ENCODE measurements at regions not wholly inside any gene's neighbourhood (a gene's known extent, or its start where the extent isn't known, plus 50 kb on each side); places are given as distances from the start of the nearest gene placed in this dataset.

DNA sequence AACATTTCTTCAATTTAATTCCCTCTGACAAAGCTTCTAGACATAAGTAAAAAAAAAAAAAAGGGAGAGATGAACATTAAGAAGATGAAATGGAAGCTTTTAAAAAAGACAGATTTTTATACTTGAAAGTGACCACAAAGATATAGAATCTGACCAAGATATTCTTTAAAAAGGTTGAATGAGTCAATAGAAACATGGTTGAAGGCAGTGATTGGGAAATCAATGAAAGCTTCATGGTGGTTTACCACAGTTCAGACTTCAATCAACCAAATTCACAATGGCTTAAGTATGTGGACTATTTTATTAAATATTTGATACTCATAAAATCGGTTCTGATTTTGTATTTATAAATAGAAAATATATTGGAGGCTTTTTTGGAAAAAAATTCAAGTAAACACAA is 248.4 kb upstream of the HSF2 start:
- Histone ChIP-seq H3K27me3 (no peaks in the 10 kb centered on the region), H3K4me3 (no peak overlapping the region), H3K4me1 (peaks cover 0 to 34% (median 10%) of the 10 kb centered on the region in 12 donors), H3K36me3 (no peaks in the 10 kb centered on the region), H3K9me3 (no peaks in the 10 kb centered on the region), H3K27ac (peak overlapping the region in 1 of 12 donors; percentile 61)
- ATAC-seq (no peak), DNase-seq (no peak)
- TF ChIP-seq POLR2A (IDR thresholded peaks at IDR 0.05), result no peak
- TF ChIP-seq, protein P1, sequence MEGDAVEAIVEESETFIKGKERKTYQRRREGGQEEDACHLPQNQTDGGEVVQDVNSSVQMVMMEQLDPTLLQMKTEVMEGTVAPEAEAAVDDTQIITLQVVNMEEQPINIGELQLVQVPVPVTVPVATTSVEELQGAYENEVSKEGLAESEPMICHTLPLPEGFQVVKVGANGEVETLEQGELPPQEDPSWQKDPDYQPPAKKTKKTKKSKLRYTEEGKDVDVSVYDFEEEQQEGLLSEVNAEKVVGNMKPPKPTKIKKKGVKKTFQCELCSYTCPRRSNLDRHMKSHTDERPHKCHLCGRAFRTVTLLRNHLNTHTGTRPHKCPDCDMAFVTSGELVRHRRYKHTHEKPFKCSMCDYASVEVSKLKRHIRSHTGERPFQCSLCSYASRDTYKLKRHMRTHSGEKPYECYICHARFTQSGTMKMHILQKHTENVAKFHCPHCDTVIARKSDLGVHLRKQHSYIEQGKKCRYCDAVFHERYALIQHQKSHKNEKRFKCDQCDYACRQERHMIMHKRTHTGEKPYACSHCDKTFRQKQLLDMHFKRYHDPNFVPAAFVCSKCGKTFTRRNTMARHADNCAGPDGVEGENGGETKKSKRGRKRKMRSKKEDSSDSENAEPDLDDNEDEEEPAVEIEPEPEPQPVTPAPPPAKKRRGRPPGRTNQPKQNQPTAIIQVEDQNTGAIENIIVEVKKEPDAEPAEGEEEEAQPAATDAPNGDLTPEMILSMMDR (IDR thresholded peaks at IDR 0.05), result no peak
- WGBS, 4 donors, result 61 to 76% (median 68%) methylated on average over 1 of the region's 1 CpG
- intact Hi-C loops (cut with DNase I), result no loop called here

DNA sequence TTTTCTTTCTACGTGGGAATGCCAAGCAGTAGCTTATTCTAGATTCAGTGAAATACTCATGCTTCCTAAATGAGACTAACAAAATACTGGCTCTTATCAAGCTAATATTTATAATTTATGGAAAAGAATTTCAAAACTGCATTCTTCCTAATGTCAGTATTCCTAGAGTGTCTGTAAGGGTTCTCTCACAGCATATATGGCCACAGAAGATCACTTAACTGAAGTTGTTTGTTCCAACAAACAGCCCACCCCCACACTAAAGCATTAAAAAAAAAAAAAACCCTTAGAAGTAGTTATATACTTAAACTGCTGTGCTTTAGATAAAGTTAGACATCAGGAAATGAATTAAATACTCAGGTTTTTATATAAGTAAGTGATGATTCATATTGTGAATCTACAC is 247.7 kb upstream of the HSF2 start:
- H3K27me3 ChIP-seq, result no peaks in the 10 kb centered on the region
- ATAC-seq (no peak), DNase-seq (no peak)
- no peak overlapping the region for H3K4me3 ChIP-seq
- intact Hi-C loops (cut with DNase I), result no loop called here
- peak overlapping the region in 5 of 12 donors; percentile 21 to 61 (median 51) for H3K27ac ChIP-seq
- peaks cover 0 to 34% (median 10%) of the 10 kb centered on the region in 12 donors for H3K4me1 ChIP-seq
- H3K36me3 ChIP-seq, result no peaks in the 10 kb centered on the region
- 65 to 82% (median 78%) methylated on average over 1 of the region's 1 CpG for WGBS, 4 donors
- H3K9me3 ChIP-seq, result no peaks in the 10 kb centered on the region
- no peak for TF ChIP-seq POLR2A (IDR thresholded peaks at IDR 0.05)
- TF ChIP-seq, protein P1 (IDR thresholded peaks at IDR 0.05), result no peak

DNA sequence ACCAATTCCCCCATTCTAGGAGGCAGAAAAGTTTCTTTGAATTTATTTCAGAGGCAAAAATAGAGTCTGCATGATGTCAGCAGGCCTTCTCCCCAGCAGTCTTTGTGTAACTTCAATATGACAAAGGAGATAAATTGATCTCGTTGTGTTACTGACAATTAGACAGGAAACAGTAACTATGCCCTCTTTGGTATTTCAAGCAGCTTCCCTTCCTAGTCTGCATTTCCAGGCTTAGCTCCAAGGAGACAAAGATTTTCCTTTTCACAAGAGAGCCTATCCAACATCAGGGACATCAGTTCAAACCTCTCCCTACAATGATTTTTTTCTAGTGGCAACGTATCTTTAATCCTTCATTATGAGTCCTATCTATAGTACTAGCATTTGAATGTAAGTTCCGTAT is 245.9 kb upstream of the HSF2 start:
- DNase-seq (no peak), ATAC-seq (peak in 3 of 4 donors; percentile 41 to 90 (median 89))
- H3K27ac ChIP-seq, result peak overlapping the region in 6 of 12 donors; percentile 22 to 61 (median 50)

DNA sequence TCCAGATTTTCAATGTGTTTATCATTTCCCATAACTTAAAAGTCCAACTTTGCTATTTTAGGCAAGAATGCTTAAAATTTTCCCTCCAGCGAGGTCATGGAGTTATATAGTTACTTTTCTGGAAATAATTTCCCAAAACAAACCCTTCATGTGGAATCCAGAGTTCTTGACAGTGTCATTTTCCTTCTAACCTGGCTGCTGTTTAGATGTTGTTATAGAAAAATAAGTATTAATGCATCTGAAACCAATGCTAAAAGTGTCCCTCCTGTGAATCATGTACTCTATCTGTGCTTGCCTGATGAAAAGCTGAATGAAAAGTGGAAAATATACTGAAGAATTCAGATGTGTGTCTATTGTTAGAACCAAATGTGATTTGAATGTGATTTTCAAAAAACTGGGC is 245.3 kb upstream of the HSF2 start:
- intact Hi-C loops (cut with DNase I), result no loop called here
- peak overlapping the region in 7 of 12 donors; percentile 4 to 61 (median 48) for H3K27ac ChIP-seq
- no peak overlapping the region for H3K4me3 ChIP-seq
- no peaks in the 10 kb centered on the region for H3K9me3 ChIP-seq
- WGBS, 4 donors, result 56 to 71% (median 66%) methylated on average over 1 of the region's 1 CpG
- DNase-seq, result no peak
- no peaks in the 10 kb centered on the region for H3K27me3 ChIP-seq
- H3K36me3 ChIP-seq, result no peaks in the 10 kb centered on the region
- no peak for ATAC-seq
- H3K4me1 ChIP-seq, result peaks cover 0 to 30% (median 8%) of the 10 kb centered on the region in 12 donors
- TF ChIP-seq POLR2A (IDR thresholded peaks at IDR 0.05), result no peak

More for the DNA sequence above, 245.9 kb upstream of the HSF2 start:
- Histone ChIP-seq H3K4me3 (no peak overlapping the region), H3K9me3 (no peaks in the 10 kb centered on the region), H3K4me1 (peaks cover 0 to 30% (median 8%) of the 10 kb centered on the region in 12 donors), H3K27me3 (no peaks in the 10 kb centered on the region), H3K36me3 (no peaks in the 10 kb centered on the region)
- intact Hi-C loops (cut with DNase I), result no loop called here
- 15 to 24% (median 20%) methylated on average over 3 of the region's 3 CpGs for WGBS, 4 donors
- TF ChIP-seq, protein P1 (IDR thresholded peaks at IDR 0.05), result no peak
- TF ChIP-seq POLR2A (IDR thresholded peaks at IDR 0.05), result no peak

Data from heart left ventricle (tissue), 16 donors.